ENCODE measurements at regions not wholly inside any gene's neighbourhood (a gene's known extent, or its start where the extent isn't known, plus 50 kb on each side); places are given as distances from the start of the nearest gene placed in this dataset.

DNA sequence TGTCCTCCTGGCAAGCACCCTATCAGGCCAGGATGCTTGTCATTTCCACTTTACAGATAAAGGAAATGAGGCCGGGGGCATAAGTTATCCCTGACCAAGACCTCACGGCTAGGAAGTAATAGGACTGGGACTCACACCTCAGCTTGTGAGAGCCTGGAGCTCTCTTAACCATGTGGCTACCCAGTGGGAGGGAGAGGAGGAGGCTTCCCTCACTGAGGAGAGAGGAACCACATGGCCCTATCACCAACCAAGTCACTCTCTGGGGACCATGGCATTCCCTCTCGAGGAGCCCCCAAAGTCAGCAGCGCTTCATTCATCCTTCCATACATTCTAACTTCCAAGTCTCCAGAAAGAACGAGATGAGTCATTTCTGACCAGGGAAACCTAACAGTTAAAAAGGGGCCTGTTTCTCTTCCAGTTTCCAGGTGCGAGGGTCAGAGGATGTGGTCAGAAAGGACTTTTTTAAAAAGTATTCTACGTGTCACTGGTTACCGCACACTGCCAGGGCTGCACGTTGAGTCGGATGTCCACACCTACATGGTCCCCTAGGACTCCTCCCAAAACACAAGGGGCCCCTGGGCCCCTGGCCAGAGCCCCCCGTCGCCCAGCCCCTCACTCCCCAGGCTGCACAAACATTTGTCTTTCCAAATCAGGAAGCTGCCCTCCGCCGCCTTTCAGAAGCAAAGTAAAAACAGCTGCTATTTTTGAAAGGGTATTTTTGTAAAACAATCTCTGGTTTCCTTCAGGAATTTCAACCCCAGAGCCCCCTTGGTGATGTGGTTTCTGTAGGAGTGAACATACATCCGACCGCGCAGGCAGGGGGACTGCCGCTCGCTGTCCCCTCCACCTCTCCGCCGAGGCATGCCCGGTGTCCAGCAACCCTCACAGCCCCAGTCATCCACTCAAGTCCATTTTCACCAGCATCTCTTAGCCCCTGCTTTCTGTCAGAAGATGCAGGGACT is 128.2 kb upstream of the CHST15 start (continued):
- TF ChIP-seq, protein P1, sequence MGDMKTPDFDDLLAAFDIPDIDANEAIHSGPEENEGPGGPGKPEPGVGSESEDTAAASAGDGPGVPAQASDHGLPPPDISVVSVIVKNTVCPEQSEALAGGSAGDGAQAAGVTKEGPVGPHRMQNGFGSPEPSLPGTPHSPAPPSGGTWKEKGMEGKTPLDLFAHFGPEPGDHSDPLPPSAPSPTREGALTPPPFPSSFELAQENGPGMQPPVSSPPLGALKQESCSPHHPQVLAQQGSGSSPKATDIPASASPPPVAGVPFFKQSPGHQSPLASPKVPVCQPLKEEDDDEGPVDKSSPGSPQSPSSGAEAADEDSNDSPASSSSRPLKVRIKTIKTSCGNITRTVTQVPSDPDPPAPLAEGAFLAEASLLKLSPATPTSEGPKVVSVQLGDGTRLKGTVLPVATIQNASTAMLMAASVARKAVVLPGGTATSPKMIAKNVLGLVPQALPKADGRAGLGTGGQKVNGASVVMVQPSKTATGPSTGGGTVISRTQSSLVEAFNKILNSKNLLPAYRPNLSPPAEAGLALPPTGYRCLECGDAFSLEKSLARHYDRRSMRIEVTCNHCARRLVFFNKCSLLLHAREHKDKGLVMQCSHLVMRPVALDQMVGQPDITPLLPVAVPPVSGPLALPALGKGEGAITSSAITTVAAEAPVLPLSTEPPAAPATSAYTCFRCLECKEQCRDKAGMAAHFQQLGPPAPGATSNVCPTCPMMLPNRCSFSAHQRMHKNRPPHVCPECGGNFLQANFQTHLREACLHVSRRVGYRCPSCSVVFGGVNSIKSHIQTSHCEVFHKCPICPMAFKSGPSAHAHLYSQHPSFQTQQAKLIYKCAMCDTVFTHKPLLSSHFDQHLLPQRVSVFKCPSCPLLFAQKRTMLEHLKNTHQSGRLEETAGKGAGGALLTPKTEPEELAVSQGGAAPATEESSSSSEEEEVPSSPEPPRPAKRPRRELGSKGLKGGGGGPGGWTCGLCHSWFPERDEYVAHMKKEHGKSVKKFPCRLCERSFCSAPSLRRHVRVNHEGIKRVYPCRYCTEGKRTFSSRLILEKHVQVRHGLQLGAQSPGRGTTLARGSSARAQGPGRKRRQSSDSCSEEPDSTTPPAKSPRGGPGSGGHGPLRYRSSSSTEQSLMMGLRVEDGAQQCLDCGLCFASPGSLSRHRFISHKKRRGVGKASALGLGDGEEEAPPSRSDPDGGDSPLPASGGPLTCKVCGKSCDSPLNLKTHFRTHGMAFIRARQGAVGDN (IDR thresholded peaks at IDR 0.05) = peak; percentile 10; the same call in 1 of the 2 replicates
- TF ChIP-seq, protein P2, sequence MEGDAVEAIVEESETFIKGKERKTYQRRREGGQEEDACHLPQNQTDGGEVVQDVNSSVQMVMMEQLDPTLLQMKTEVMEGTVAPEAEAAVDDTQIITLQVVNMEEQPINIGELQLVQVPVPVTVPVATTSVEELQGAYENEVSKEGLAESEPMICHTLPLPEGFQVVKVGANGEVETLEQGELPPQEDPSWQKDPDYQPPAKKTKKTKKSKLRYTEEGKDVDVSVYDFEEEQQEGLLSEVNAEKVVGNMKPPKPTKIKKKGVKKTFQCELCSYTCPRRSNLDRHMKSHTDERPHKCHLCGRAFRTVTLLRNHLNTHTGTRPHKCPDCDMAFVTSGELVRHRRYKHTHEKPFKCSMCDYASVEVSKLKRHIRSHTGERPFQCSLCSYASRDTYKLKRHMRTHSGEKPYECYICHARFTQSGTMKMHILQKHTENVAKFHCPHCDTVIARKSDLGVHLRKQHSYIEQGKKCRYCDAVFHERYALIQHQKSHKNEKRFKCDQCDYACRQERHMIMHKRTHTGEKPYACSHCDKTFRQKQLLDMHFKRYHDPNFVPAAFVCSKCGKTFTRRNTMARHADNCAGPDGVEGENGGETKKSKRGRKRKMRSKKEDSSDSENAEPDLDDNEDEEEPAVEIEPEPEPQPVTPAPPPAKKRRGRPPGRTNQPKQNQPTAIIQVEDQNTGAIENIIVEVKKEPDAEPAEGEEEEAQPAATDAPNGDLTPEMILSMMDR (IDR thresholded peaks at IDR 0.05 in 2 of 3, conservative IDR thresholded peaks at IDR 0.05 in 1 of 3; ENCODE audit: control insufficient read depth in 2 of 3, extremely low read depth in 1 of 3, insufficient read depth in 1 of 3, low read depth in 3 of 3, low read length in 3 of 3) = no peak
- TF ChIP-seq YBX1 (IDR thresholded peaks at IDR 0.05) = no peak
- TF ChIP-seq EED (IDR thresholded peaks at IDR 0.05; ENCODE audit: low read depth) = peak; percentile 97
- peak; percentile 85 for TF ChIP-seq ATF7 (IDR thresholded peaks at IDR 0.05; ENCODE audit: low read depth)
- 0 out of 2 replicates have a peak, but pooled peaks have one; percentile 32 for TF ChIP-seq STAT1 (conservative IDR thresholded peaks at IDR 0.05)
- TF ChIP-seq DPF2 (IDR thresholded peaks at IDR 0.05) = peak; percentile 99
- peak; percentile 44 for TF ChIP-seq NR2C1 (IDR thresholded peaks at IDR 0.05)
- peak; percentile 90 for TF ChIP-seq MTA2 (IDR thresholded peaks at IDR 0.05; ENCODE audit: low read depth)
- TF ChIP-seq, protein P3, sequence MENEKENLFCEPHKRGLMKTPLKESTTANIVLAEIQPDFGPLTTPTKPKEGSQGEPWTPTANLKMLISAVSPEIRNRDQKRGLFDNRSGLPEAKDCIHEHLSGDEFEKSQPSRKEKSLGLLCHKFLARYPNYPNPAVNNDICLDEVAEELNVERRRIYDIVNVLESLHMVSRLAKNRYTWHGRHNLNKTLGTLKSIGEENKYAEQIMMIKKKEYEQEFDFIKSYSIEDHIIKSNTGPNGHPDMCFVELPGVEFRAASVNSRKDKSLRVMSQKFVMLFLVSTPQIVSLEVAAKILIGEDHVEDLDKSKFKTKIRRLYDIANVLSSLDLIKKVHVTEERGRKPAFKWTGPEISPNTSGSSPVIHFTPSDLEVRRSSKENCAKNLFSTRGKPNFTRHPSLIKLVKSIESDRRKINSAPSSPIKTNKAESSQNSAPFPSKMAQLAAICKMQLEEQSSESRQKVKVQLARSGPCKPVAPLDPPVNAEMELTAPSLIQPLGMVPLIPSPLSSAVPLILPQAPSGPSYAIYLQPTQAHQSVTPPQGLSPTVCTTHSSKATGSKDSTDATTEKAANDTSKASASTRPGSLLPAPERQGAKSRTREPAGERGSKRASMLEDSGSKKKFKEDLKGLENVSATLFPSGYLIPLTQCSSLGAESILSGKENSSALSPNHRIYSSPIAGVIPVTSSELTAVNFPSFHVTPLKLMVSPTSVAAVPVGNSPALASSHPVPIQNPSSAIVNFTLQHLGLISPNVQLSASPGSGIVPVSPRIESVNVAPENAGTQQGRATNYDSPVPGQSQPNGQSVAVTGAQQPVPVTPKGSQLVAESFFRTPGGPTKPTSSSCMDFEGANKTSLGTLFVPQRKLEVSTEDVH (IDR thresholded peaks at IDR 0.05; ENCODE audit: low read depth, partially characterized antibody) = peak; percentile 66
- 0 out of 2 replicates have a peak, but pooled peaks have one; percentile 26 for TF ChIP-seq POLR2AphosphoS5 (IDR thresholded peaks at IDR 0.05; ENCODE audit: low read length)
- no peak for TF ChIP-seq ESRRA (IDR thresholded peaks at IDR 0.05; ENCODE audit: low read length)
- TF ChIP-seq RUNX3 (IDR thresholded peaks at IDR 0.05; ENCODE audit: low read length) = peak; percentile 98
- TF ChIP-seq SMC3 (IDR thresholded peaks at IDR 0.05; ENCODE audit: borderline replicate concordance, low read length) = peak; percentile 15; the same call in 1 of the 2 replicates
- TF ChIP-seq CBX3 (IDR thresholded peaks at IDR 0.05; ENCODE audit: borderline replicate concordance, low read depth) = no peak
- TF ChIP-seq POLR2A (IDR thresholded peaks at IDR 0.05; ENCODE audit: low read depth, low read length) = 0 out of 2 replicates have a peak, but pooled peaks have one; percentile 25
- TF ChIP-seq MTA3 (IDR thresholded peaks at IDR 0.05; ENCODE audit: borderline replicate concordance, low read length) = peak; percentile 88; the same call in 1 of the 2 replicates
- peak; percentile 45; the same call in 1 of the 2 replicates for TF ChIP-seq RAD51 (IDR thresholded peaks at IDR 0.05)
- peak; percentile 78 for TF ChIP-seq CBFB (IDR thresholded peaks at IDR 0.05; ENCODE audit: low read depth)
- TF ChIP-seq EGR1 (IDR thresholded peaks at IDR 0.05; ENCODE audit: borderline replicate concordance in 1 of 2, low read depth in 2 of 2, low read length in 2 of 2) = 0 out of 3 replicates have a peak, but pooled peaks of 1 of the 2 experiments have one; percentile 10
- 0 out of 4 replicates have a peak, but pooled peaks of 1 of the 2 experiments have one; percentile 33 for TF ChIP-seq SRF (IDR thresholded peaks at IDR 0.05; ENCODE audit: low read depth in 2 of 2, low read length in 2 of 2)
- TF ChIP-seq ZNF622 (IDR thresholded peaks at IDR 0.05) = no peak
- TF ChIP-seq CHD4 (IDR thresholded peaks at IDR 0.05) = no peak

Data from GM12878 (cell line).